ENCODE measurements at regions not wholly inside any gene's neighbourhood (a gene's known extent, or its start where the extent isn't known, plus 50 kb on each side); places are given as distances from the start of the nearest gene placed in this dataset.

DNA sequence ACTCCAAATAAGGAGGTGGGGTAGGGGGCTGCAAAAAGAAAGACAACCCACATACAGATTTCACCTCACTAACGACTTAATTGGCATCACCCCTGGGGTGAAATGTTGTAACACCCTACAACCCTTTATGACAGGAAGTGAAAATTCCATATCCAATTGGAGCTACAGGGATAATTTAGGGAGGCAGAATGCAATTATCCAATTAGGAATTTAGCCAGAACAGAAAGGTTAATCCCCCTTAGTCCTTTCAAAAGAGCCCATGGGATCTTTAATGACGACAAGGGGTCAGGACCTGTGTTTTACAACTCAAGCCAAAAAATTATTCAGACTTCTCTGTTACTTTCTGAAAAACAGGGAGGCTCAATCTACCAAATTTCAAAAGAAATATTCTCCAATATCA, 1027.1 kb downstream of the TMEM182 start:
- TF ChIP-seq, protein P1, sequence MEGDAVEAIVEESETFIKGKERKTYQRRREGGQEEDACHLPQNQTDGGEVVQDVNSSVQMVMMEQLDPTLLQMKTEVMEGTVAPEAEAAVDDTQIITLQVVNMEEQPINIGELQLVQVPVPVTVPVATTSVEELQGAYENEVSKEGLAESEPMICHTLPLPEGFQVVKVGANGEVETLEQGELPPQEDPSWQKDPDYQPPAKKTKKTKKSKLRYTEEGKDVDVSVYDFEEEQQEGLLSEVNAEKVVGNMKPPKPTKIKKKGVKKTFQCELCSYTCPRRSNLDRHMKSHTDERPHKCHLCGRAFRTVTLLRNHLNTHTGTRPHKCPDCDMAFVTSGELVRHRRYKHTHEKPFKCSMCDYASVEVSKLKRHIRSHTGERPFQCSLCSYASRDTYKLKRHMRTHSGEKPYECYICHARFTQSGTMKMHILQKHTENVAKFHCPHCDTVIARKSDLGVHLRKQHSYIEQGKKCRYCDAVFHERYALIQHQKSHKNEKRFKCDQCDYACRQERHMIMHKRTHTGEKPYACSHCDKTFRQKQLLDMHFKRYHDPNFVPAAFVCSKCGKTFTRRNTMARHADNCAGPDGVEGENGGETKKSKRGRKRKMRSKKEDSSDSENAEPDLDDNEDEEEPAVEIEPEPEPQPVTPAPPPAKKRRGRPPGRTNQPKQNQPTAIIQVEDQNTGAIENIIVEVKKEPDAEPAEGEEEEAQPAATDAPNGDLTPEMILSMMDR (IDR thresholded peaks at IDR 0.05) = no peak
- Histone ChIP-seq H3K27me3 (ENCODE audit: insufficient read depth in 3 of 3, low read length in 2 of 3) (no peaks in the 10 kb centered on the region), H3K36me3 (ENCODE audit: insufficient read depth in 1 of 2, low read depth in 1 of 2) (no peaks in the 10 kb centered on the region), H3K4me1 (no peaks in the 10 kb centered on the region), H3K4me3 (no peak overlapping the region), H3K27ac (no peak overlapping the region), H3K9me3 (no peaks in the 10 kb centered on the region)
- ATAC-seq (no peak), DNase-seq (no peak)
- intact Hi-C loops (cut with DNase I) = no loop called here
- 0 to 4% (median 3%) methylated on average over 2 of the region's 2 CpGs for WGBS, 3 donors

DNA sequence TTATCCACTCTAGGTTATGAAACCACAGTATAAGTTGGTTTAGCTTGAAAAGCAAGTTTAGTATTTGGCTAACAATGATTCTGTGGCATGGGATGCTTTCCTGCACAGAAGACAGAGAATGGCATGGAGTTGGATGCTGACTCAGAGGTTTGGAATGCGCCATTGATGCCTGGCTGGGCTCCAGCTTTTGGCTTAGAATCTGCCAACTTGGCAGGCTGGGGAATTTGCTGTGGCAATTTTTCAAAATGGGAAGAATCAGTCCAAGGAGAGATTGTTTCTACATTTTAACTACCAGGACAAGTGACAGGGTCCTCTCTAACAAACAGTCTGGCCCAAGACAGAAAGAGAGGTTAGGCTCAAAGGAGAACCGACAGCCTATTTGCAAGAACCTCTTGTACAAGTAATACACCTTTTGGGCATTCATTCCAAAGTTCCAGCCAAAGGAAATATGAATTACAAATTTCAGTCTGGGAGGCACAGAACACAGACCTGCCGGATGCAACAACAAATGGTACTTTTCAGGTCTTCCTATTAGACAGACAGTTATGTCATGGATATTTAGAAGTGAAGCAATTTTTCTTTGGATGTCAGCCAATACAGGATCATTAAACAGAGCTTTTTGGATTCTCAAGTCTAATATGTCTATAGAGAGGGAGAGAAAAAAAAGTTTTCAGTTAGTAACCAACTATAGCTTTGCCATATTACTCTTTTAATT, 1027.7 kb downstream of the TMEM182 start:
- Histone ChIP-seq H3K36me3 (ENCODE audit: insufficient read depth in 1 of 2, low read depth in 1 of 2) (no peaks in the 10 kb centered on the region), H3K4me3 (no peak overlapping the region), H3K27ac (no peak overlapping the region), H3K4me1 (no peaks in the 10 kb centered on the region), H3K9me3 (no peaks in the 10 kb centered on the region), H3K27me3 (ENCODE audit: insufficient read depth in 3 of 3, low read length in 2 of 3) (no peaks in the 10 kb centered on the region)
- ATAC-seq = no peak
- intact Hi-C loops (cut with DNase I) = no loop called here
- no peak for DNase-seq
- TF ChIP-seq, protein P1 (IDR thresholded peaks at IDR 0.05) = no peak
- 16 to 29% (median 27%) methylated on average over 3 of the region's 3 CpGs for WGBS, 3 donors

DNA sequence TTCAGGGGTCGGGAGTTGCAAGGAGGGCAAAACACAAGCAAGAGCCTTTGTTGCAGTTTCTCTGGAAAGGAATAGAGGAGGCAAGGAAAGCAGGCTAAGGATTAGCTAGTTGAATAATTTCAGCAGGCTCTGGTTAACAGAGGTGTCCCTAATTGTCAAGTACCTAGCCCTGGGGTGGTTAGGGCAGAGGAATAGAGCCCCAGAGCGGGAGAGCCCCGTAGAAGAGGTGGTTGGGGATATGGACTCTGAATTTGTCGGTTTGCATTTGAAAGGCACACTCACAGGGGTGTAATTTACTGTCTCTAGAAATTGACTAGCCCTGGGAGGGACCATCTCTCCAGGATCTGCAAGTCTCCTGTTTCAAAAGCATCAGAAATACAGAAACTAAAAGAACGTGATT, 1030.2 kb downstream of the TMEM182 start:
- Histone ChIP-seq H3K36me3 (ENCODE audit: insufficient read depth in 1 of 2, low read depth in 1 of 2) (no peaks in the 10 kb centered on the region), H3K4me3 (no peak overlapping the region), H3K4me1 (no peaks in the 10 kb centered on the region), H3K27me3 (ENCODE audit: insufficient read depth in 3 of 3, low read length in 2 of 3) (no peaks in the 10 kb centered on the region), H3K9me3 (no peaks in the 10 kb centered on the region), H3K27ac (no peak overlapping the region)
- 57 to 60% (median 59%) methylated on average over 5 of the region's 5 CpGs for WGBS, 3 donors
- ATAC-seq = no peak
- intact Hi-C loops (cut with DNase I) = no loop called here
- TF ChIP-seq, protein P1 (IDR thresholded peaks at IDR 0.05) = no peak
- DNase-seq = no peak

DNA sequence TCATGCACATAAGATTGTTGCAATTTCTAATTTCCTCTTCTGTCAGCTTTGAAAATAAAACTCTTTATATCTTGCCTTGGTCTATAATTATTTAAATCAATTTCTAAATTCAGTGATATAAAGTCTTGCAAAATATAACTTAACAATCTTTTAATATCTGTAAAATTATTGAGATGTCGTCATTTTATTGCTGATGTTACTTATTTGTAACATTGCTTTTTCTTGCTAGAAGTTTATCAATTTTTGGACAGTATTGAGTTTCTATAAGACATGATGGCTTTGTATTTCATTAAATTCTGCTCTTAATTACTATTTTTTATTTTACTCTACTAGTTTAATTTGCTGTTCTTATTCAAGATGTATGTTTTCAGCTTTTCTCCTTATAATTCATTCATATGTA, 1036.5 kb downstream of the TMEM182 start:
- intact Hi-C loops (cut with DNase I) = no loop called here
- ATAC-seq = no peak
- H3K36me3 ChIP-seq (ENCODE audit: insufficient read depth in 1 of 2, low read depth in 1 of 2) = no peaks in the 10 kb centered on the region
- DNase-seq = no peak
- TF ChIP-seq, protein P1 (IDR thresholded peaks at IDR 0.05) = no peak
- H3K4me3 ChIP-seq = no peak overlapping the region
- H3K4me1 ChIP-seq = no peaks in the 10 kb centered on the region
- H3K27me3 ChIP-seq (ENCODE audit: insufficient read depth in 3 of 3, low read length in 2 of 3) = no peaks in the 10 kb centered on the region
- no peak overlapping the region for H3K27ac ChIP-seq
- 84 to 87% (median 87%) methylated on average over 1 of the region's 1 CpG for WGBS, 3 donors
- H3K9me3 ChIP-seq = no peaks in the 10 kb centered on the region

DNA sequence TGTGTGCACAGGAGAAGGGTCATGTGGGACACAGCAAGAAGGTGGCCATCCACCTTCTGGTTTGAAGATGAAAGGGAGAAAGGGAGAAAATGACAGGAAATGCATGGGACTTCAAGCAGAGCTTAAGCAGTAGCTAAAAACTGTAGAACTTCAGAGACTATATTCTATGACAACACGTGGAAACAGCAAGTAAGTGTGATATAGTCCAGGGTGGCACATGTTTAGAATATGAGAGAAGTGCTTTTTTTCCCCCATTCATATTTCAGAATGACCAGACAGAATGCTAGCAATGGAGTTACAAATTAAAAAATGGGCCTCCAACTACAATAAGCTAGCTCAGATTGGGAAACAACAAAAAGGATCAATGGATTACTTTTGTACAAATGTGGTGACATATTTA, 1042.2 kb downstream of the TMEM182 start:
- Histone ChIP-seq H3K4me3 (no peak overlapping the region), H3K36me3 (ENCODE audit: insufficient read depth in 1 of 2, low read depth in 1 of 2) (no peaks in the 10 kb centered on the region), H3K4me1 (no peaks in the 10 kb centered on the region), H3K27me3 (ENCODE audit: insufficient read depth in 3 of 3, low read length in 2 of 3) (no peaks in the 10 kb centered on the region), H3K9me3 (no peaks in the 10 kb centered on the region), H3K27ac (no peak overlapping the region)
- 38 to 61% (median 52%) methylated on average over 1 of the region's 1 CpG for WGBS, 3 donors
- no peak for DNase-seq
- ATAC-seq = no peak
- intact Hi-C loops (cut with DNase I) = no loop called here
- TF ChIP-seq, protein P1 (IDR thresholded peaks at IDR 0.05) = no peak

All from psoas muscle (tissue), 7 donors.